Psoas muscle (tissue), 7 donors: ENCODE measurements at regions not wholly inside any gene's neighbourhood (a gene's known extent, or its start where the extent isn't known, plus 50 kb on each side); places are given as distances from the start of the nearest gene placed in this dataset.

ENCODE experiments used
- ATAC-seq, 4 donors: fragments of 200-7000 bp; cut with Tn5 transposase; one replicate each; pipeline ENCODE4 v1.9.1; 2020; ENCODE audit warnings: moderate library complexity in 3 of 4, mild to moderate bottlenecking in 2 of 4
- DNase-seq, 2 donors: peaks; one replicate each; pipeline ENCODE4 v3.0.0-alpha.2; 2020
- H3K27ac ChIP-seq: fragments of 200-600 bp; one replicate; pipeline ENCODE4 v1.8.0; 2022
- H3K27me3 ChIP-seq, 3 donors: fragments of 200-600 bp in 1 of 3; one replicate each; pipeline versions ENCODE4 v1.6.1 to v1.8.0; 2013 to 2022; ENCODE audit warnings: low read length in 2 of 3, mild to moderate bottlenecking in 2 of 3, moderate library complexity in 1 of 3; ENCODE audit not compliant: insufficient read depth in 3 of 3
- H3K36me3 ChIP-seq, 2 donors: fragments of 200-600 bp in 1 of 2; one replicate each; pipeline versions ENCODE4 v1.6.1 to v1.8.0; 2013 to 2022; ENCODE audit warnings: low read depth in 1 of 2, mild to moderate bottlenecking in 1 of 2, moderate library complexity in 1 of 2; ENCODE audit not compliant: insufficient read depth in 1 of 2
- H3K4me1 ChIP-seq: fragments of 200-600 bp; one replicate; pipeline ENCODE4 v1.8.0; 2022
- H3K4me3 ChIP-seq: fragments of 200-600 bp; one replicate; pipeline ENCODE4 v1.8.0; 2022; ENCODE audit warnings: mild to moderate bottlenecking
- H3K9me3 ChIP-seq: fragments of 200-600 bp; one replicate; pipeline ENCODE4 v1.8.0; 2022
- WGBS, 3 donors: extraction: QIAGEN DNeasy Blood & Tissue Kit; methylation state at CpG; one replicate each; pipeline versions ENCODE4 v1.1.6 to v1.1.7; 2013; 5-methylcytosine and 5-hydroxymethylcytosine counted together
- intact Hi-C, 2 donors: fragments of 100-400 bp; cut with DNase I; formaldehyde crosslinking; loops; one replicate each; pipeline versions ENCODE4 v1.11.0 to v1.14.2; 2022
- TF ChIP-seq, protein P1 (sequence below): fragments of 200-600 bp; IDR thresholded peaks from one replicate; pipeline ENCODE4 v1.8.0; 2022; ENCODE audit warnings: antibody characterized with exemption
- donor health status: healthy with polysubstance abuse.
- donor health status: DM: no; HTN: no; CAD: no; lungs with moderate emphysema.
- donor health status: Bipolar disorder and iron deficiency.
- donor health status: healthy.
- donor health status: DM: yes; HTN: yes; CAD: no.
- donor health status: DM: no; HTN: no; CAD: no.
- donor health status: DM: yes; HTN: yes; CAD: no.

DNA sequence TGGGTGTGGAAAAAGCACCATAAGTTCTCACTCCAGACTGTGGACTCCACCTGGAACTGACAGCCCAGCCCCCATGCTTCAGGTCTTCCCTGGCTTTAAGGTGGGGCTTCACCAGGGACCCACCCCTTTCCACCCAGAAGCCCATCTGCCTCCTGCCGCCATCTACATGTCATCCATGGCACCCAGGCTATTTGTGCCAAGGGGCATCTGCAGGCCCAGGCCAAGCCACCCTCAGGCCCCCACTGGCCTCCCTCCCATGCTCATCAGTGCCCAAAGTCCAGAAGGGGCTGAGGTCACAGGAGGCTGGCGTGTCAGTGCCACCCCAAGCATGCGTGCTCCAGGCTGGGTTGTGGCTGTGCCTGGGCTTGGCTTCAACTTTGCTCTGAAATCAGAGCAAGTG lies 212.2 kb upstream of the DIO3 start:
- H3K4me1 ChIP-seq = no peaks in the 10 kb centered on the region
- WGBS, 3 donors = 81 to 92% (median 88%) methylated on average over 3 of the region's 3 CpGs
- no peak for DNase-seq
- peaks cover 3% of the 10 kb centered on the region for H3K9me3 ChIP-seq
- intact Hi-C loops = no loop called here
- H3K4me3 ChIP-seq = no peak overlapping the region
- no peaks in the 10 kb centered on the region for H3K36me3 ChIP-seq
- H3K27me3 ChIP-seq = peaks cover 0 to 2% (median 0%) of the 10 kb centered on the region in 3 donors
- no peak for ATAC-seq
- TF ChIP-seq, protein P1, sequence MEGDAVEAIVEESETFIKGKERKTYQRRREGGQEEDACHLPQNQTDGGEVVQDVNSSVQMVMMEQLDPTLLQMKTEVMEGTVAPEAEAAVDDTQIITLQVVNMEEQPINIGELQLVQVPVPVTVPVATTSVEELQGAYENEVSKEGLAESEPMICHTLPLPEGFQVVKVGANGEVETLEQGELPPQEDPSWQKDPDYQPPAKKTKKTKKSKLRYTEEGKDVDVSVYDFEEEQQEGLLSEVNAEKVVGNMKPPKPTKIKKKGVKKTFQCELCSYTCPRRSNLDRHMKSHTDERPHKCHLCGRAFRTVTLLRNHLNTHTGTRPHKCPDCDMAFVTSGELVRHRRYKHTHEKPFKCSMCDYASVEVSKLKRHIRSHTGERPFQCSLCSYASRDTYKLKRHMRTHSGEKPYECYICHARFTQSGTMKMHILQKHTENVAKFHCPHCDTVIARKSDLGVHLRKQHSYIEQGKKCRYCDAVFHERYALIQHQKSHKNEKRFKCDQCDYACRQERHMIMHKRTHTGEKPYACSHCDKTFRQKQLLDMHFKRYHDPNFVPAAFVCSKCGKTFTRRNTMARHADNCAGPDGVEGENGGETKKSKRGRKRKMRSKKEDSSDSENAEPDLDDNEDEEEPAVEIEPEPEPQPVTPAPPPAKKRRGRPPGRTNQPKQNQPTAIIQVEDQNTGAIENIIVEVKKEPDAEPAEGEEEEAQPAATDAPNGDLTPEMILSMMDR = no peak
- no peak overlapping the region for H3K27ac ChIP-seq

DNA sequence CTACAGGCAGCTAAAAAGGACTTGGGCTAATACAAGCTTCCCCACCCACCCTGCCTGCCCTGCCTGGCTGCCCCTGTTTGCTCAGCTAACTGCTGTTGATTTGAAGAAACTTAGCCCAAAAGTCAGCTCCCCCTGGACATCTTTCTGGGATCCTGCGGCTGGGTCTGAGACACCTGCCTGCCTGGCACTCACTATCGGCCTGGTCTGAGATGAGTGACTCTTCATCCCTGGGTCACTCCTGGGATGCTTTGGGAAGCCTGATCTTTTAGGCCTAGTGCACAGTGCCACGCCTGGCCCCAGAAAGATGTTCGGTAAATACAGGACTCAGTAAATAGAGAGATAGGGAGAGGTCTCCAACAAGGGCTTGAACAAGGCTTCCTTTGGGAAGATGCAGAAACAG lies 211.3 kb upstream of the DIO3 start:
- Histone ChIP-seq H3K4me1 (no peaks in the 10 kb centered on the region), H3K36me3 (no peaks in the 10 kb centered on the region), H3K9me3 (peaks cover 3% of the 10 kb centered on the region), H3K27ac (no peak overlapping the region), H3K27me3 (peaks cover 0 to 2% (median 0%) of the 10 kb centered on the region in 3 donors), H3K4me3 (no peak overlapping the region)
- no peak for DNase-seq
- intact Hi-C loops = no loop called here
- TF ChIP-seq, protein P1 = no peak
- no peak for ATAC-seq
- WGBS, 3 donors = 91 to 93% (median 93%) methylated on average over 4 of the region's 4 CpGs

- ATAC-seq = no peak
- peaks cover 3% of the 10 kb centered on the region for H3K9me3 ChIP-seq
Measured at GRCh38 chr14:101350691-101351090, 210.6 kb upstream of the DIO3 start.

DNA sequence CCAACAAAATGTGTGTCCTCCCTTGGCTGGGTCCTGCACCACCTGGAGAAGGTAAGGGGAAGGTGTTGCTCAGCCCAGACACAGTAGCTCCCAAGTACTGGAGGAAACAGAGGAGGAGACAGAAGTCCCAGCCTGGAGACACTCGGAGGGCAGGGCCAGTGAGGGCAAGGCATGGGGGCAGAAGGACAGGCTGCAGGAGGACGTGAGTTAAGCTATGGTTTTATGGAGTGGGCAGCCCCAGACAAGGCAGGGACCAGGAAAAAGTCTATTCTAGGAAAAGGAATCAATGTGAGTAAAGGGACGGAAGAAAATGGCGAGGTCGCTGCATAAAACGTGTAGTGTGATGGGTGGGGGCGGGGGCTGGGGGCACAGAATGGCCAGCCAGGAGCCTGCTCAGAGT lies 210.1 kb upstream of the DIO3 start:
- peaks cover 0 to 2% (median 0%) of the 10 kb centered on the region in 3 donors for H3K27me3 ChIP-seq
- H3K4me3 ChIP-seq = no peak overlapping the region
- H3K36me3 ChIP-seq = no peaks in the 10 kb centered on the region
- DNase-seq = no peak
- no peak overlapping the region for H3K27ac ChIP-seq
- intact Hi-C loops = no loop called here
- ATAC-seq = no peak
- peaks cover 2% of the 10 kb centered on the region for H3K9me3 ChIP-seq
- TF ChIP-seq, protein P1 = no peak
- 60 to 64% (median 63%) methylated on average over 7 of the region's 7 CpGs for WGBS, 3 donors
- H3K4me1 ChIP-seq = no peaks in the 10 kb centered on the region

More at GRCh38 chr14:101350691-101351090, 210.6 kb upstream of the DIO3 start:
- Histone ChIP-seq H3K4me3 (no peak overlapping the region), H3K36me3 (no peaks in the 10 kb centered on the region), H3K4me1 (no peaks in the 10 kb centered on the region), H3K27me3 (peaks cover 0 to 2% (median 0%) of the 10 kb centered on the region in 3 donors), H3K27ac (no peak overlapping the region)
- TF ChIP-seq, protein P1 = no peak
- intact Hi-C loops = no loop called here
- WGBS, 3 donors = 77 to 86% (median 84%) methylated on average over 5 of the region's 5 CpGs
- DNase-seq = no peak

GRCh38 chr14:101351769-101352168 lies 209.5 kb upstream of the DIO3 start:
- Histone ChIP-seq H3K27ac (no peak overlapping the region), H3K4me3 (no peak overlapping the region), H3K27me3 (peaks cover 0 to 2% (median 0%) of the 10 kb centered on the region in 3 donors), H3K9me3 (no peaks in the 10 kb centered on the region), H3K4me1 (no peaks in the 10 kb centered on the region), H3K36me3 (no peaks in the 10 kb centered on the region)
- WGBS, 3 donors = 87 to 91% (median 91%) methylated on average over 5 of the region's 5 CpGs
- TF ChIP-seq, protein P1 = no peak
- intact Hi-C loops = no loop called here
- ATAC-seq (no peak), DNase-seq (no peak)
